ENCODE measurements at regions not wholly inside any gene's neighbourhood (a gene's known extent, or its start where the extent isn't known, plus 50 kb on each side); places are given as distances from the start of the nearest gene placed in this dataset.

DNA sequence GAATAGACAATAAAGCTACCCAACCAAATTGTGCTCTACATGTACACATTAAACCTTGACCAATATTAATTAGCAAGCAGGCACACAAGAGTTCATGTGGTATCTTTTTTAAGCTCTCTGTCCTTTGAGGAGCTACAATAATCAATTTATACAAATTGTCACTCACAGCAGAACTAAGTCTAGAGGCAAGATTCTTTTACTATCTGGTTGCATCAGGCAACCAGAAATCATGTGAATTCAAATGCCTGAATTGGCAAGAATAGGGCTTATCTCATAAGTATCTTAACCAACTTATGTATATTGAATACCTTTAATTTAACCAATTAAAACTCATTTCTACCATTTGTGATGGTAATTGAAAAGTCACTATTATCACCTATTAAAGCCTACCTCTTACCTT is 145.5 kb upstream of the HAPLN1 start:
- Histone ChIP-seq H4K20me1 (replicated peaks; ENCODE audit: control insufficient read depth, extremely low read depth, insufficient read depth, low read length) (no peaks in the 10 kb centered on the region), H3K27me3 (ENCODE audit: control insufficient read depth in 2 of 2, insufficient read depth in 2 of 2, low read length in 2 of 2) (no peaks in the 10 kb centered on the region), H3K79me2 (ENCODE audit: control insufficient read depth, insufficient read depth, low read length) (no peaks in the 10 kb centered on the region), H3K9ac (replicated peaks; ENCODE audit: extremely low read depth, insufficient read depth, low read length) (no peak overlapping the region), H2AFZ (ENCODE audit: low read depth, low read length) (no peak overlapping the region), H3K9me3 (replicated peaks; ENCODE audit: control insufficient read depth, insufficient read depth, low read length) (no peaks in the 10 kb centered on the region), H3K4me2 (ENCODE audit: insufficient read depth, low read length) (no peak overlapping the region), H3K9me1 (replicated peaks; ENCODE audit: control insufficient read depth, extremely low read depth, insufficient read depth, low read length) (no peaks in the 10 kb centered on the region), H3K36me3 (ENCODE audit: control insufficient read depth in 2 of 2, extremely low read depth in 1 of 2, insufficient read depth in 2 of 2, low read length in 2 of 2) (no peaks in the 10 kb centered on the region), H3K4me1 (ENCODE audit: control insufficient read depth, extremely low read depth, insufficient read depth, low read length) (no peaks in the 10 kb centered on the region), H3K27ac (ENCODE audit: insufficient read depth, low read depth, low read length) (no peak overlapping the region), H3K4me3 (replicated peaks in 1 of 3; ENCODE audit: insufficient read depth in 1 of 3, low read depth in 1 of 3, low read length in 3 of 3) (no peak overlapping the region)
- FAIRE-seq (no peak), DNase-seq (ENCODE audit: low read depth, low spot score) (no peak)
- BruUV-seq (replicated peaks): no TSS peak
- TF ChIP-seq POLR2AphosphoS5 (IDR thresholded peaks at IDR 0.05; ENCODE audit: insufficient read depth, low read depth, low read length) (no peak), EZH2 (IDR thresholded peaks at IDR 0.05; ENCODE audit: borderline replicate concordance, low read depth, low read length, severe bottlenecking) (no peak), JUN (IDR thresholded peaks at IDR 0.05; ENCODE audit: borderline replicate concordance, insufficient read depth, insufficient read length, low read depth) (no peak), FOS (IDR thresholded peaks at IDR 0.05; ENCODE audit: borderline replicate concordance, insufficient read depth, low read length) (no peak), MYC (IDR thresholded peaks at IDR 0.05; ENCODE audit: low read depth, low read length) (no peak), POLR2A (IDR thresholded peaks at IDR 0.05; ENCODE audit: low read depth, low read length) (no peak), GATA2 (IDR thresholded peaks at IDR 0.05; ENCODE audit: insufficient read depth, insufficient read length, low read depth, low read length) (no peak)
- TF ChIP-seq, protein P1, sequence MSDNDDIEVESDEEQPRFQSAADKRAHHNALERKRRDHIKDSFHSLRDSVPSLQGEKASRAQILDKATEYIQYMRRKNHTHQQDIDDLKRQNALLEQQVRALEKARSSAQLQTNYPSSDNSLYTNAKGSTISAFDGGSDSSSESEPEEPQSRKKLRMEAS (IDR thresholded peaks at IDR 0.05; ENCODE audit: insufficient read depth, insufficient read length): no peak
- TF ChIP-seq, protein P2, sequence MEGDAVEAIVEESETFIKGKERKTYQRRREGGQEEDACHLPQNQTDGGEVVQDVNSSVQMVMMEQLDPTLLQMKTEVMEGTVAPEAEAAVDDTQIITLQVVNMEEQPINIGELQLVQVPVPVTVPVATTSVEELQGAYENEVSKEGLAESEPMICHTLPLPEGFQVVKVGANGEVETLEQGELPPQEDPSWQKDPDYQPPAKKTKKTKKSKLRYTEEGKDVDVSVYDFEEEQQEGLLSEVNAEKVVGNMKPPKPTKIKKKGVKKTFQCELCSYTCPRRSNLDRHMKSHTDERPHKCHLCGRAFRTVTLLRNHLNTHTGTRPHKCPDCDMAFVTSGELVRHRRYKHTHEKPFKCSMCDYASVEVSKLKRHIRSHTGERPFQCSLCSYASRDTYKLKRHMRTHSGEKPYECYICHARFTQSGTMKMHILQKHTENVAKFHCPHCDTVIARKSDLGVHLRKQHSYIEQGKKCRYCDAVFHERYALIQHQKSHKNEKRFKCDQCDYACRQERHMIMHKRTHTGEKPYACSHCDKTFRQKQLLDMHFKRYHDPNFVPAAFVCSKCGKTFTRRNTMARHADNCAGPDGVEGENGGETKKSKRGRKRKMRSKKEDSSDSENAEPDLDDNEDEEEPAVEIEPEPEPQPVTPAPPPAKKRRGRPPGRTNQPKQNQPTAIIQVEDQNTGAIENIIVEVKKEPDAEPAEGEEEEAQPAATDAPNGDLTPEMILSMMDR (IDR thresholded peaks at IDR 0.05; ENCODE audit: extremely low read depth in 1 of 2, insufficient read depth in 1 of 2, low read depth in 1 of 2, low read length in 2 of 2): no peak
- ChIA-PET POLR2A (no interaction called here), CTCF (no interaction called here)
- intact Hi-C loops (cut with micrococcal nuclease): no loop called here
- dilution Hi-C loops (cut with MboI; ENCODE audit: extremely low pct_ligation_motif_present, low sequenced_read_pairs): no loop called here
